H9 (cell line): ENCODE measurements at regions not wholly inside any gene's neighbourhood (a gene's known extent, or its start where the extent isn't known, plus 50 kb on each side); places are given as distances from the start of the nearest gene placed in this dataset.

Experiments
- DNase-seq: peaks from one replicate; pipeline ENCODE4 v3.0.0-alpha.2; 2017
- H2AFZ ChIP-seq: one replicate; pipeline ENCODE4 v1.6.1; 2013; ENCODE audit warnings: mild to moderate bottlenecking, low read length, control low read depth, moderate library complexity
- H2AK5ac ChIP-seq: 2 replicates; pipeline ENCODE4 v1.6.1; 2013; ENCODE audit warnings: low read length, control low read depth, mixed read lengths; ENCODE audit not compliant: insufficient read length
- H2BK120ac ChIP-seq: one replicate; pipeline ENCODE4 v1.6.1; 2013; ENCODE audit warnings: low read depth, mild to moderate bottlenecking, low read length, control low read depth, inconsistent platforms; ENCODE audit not compliant: poor library complexity, severe bottlenecking
- H2BK12ac ChIP-seq: 2 replicates; pipeline ENCODE4 v1.6.1; 2013; ENCODE audit warnings: low read length, control low read depth, mixed read lengths, low read depth; ENCODE audit not compliant: insufficient read length
- H2BK15ac ChIP-seq: 2 replicates; pipeline ENCODE4 v1.6.1; 2013; ENCODE audit warnings: low read depth, low read length, control low read depth
- H2BK20ac ChIP-seq: one replicate; pipeline ENCODE4 v1.6.1; 2013; ENCODE audit warnings: low read depth, mild to moderate bottlenecking, low read length, control low read depth, inconsistent platforms; ENCODE audit not compliant: poor library complexity, severe bottlenecking
- H2BK5ac ChIP-seq: 2 replicates; pipeline ENCODE4 v1.6.1; 2013; ENCODE audit warnings: low read length, control low read depth, mixed read lengths; ENCODE audit not compliant: insufficient read length
- H3K14ac ChIP-seq: 2 replicates; pipeline ENCODE4 v1.6.1; 2013; ENCODE audit warnings: low read length, control low read depth; ENCODE audit not compliant: insufficient read depth
- H3K18ac ChIP-seq: 2 replicates; pipeline ENCODE4 v1.6.1; 2013; ENCODE audit warnings: low read depth, mild to moderate bottlenecking, mixed read lengths, low read length, control low read depth; ENCODE audit not compliant: insufficient read length
- H3K23ac ChIP-seq: 2 replicates; pipeline ENCODE4 v1.6.1; 2013; ENCODE audit warnings: low read length, control low read depth, mixed read lengths, low read depth; ENCODE audit not compliant: insufficient read length
- H3K23me2 ChIP-seq: 2 replicates; pipeline ENCODE4 v1.6.1; 2013; ENCODE audit warnings: low read depth, mild to moderate bottlenecking, mixed read lengths, low read length, control low read depth; ENCODE audit not compliant: insufficient read length, poor library complexity, severe bottlenecking
- H3K27ac ChIP-seq: 2 replicates; pipeline ENCODE4 v1.5.1; 2013; ENCODE audit warnings: low read length, control low read depth, mixed read lengths, low read depth; ENCODE audit not compliant: insufficient read length
- H3K27me3 ChIP-seq: 2 replicates; pipeline ENCODE4 v1.6.1; 2013; ENCODE audit warnings: low read length, control low read depth, inconsistent platforms; ENCODE audit not compliant: insufficient read depth
- H3K4ac ChIP-seq: 2 replicates; pipeline ENCODE4 v1.6.1; 2013; ENCODE audit warnings: low read depth, mild to moderate bottlenecking, control low read depth, inconsistent platforms, low read length, moderate library complexity
- H3K4me1 ChIP-seq: 2 replicates; pipeline ENCODE4 v1.6.1; 2013; ENCODE audit warnings: low read length, control low read depth, inconsistent platforms; ENCODE audit not compliant: insufficient read depth
- H3K4me2 ChIP-seq: 2 replicates; pipeline ENCODE4 v1.6.1; 2013; ENCODE audit warnings: low read length, control low read depth, mixed read lengths; ENCODE audit not compliant: insufficient read length, insufficient read depth
- H3K56ac ChIP-seq: 2 replicates; pipeline ENCODE4 v1.6.1; 2013; ENCODE audit warnings: low read depth, mild to moderate bottlenecking, mixed read lengths, low read length, control low read depth; ENCODE audit not compliant: insufficient read length
- H3K79me1 ChIP-seq: 2 replicates; pipeline ENCODE4 v1.6.1; 2013; ENCODE audit warnings: low read depth, mild to moderate bottlenecking, moderate library complexity, low read length, control low read depth, inconsistent platforms; ENCODE audit not compliant: insufficient read depth, poor library complexity, severe bottlenecking
- H3K79me2 ChIP-seq: 2 replicates; pipeline ENCODE4 v1.6.1; 2013; ENCODE audit warnings: low read length, control low read depth, inconsistent platforms; ENCODE audit not compliant: insufficient read depth
- H3K9ac ChIP-seq: 2 replicates; pipeline ENCODE4 v1.6.1; 2013; ENCODE audit warnings: low read length, control low read depth, mixed read lengths; ENCODE audit not compliant: insufficient read length; ENCODE audit errors: extremely low read depth
- H3K9me3 ChIP-seq: one replicate; pipeline ENCODE4 v1.6.1; 2013; ENCODE audit warnings: low read depth, low read length, inconsistent platforms; ENCODE audit not compliant: control insufficient read depth
- H3T11ph ChIP-seq: one replicate; pipeline ENCODE4 v1.6.1; 2013; ENCODE audit warnings: mild to moderate bottlenecking, low read length, control low read depth, inconsistent platforms
- H4K20me1 ChIP-seq: one replicate; pipeline ENCODE4 v1.6.1; 2013; ENCODE audit not compliant: control insufficient read depth, insufficient read length, insufficient read depth
- H4K5ac ChIP-seq: 2 replicates; pipeline ENCODE4 v1.6.1; 2013; ENCODE audit warnings: low read depth, mild to moderate bottlenecking, mixed read lengths, low read length, control low read depth; ENCODE audit not compliant: insufficient read length
- H4K8ac ChIP-seq: replicated peaks from 2 replicates; pipeline ENCODE4 v1.6.1; 2013; ENCODE audit warnings: low read length, control low read depth, mixed read lengths, low read depth; ENCODE audit not compliant: insufficient read length
- H4K91ac ChIP-seq: 2 replicates; pipeline ENCODE4 v1.6.1; 2013; ENCODE audit warnings: low read depth, mild to moderate bottlenecking, moderate library complexity, mixed read lengths, low read length, control low read depth; ENCODE audit not compliant: insufficient read length
- H3K27ac Mint-ChIP-seq, 3 experiments: 2 replicates in 2 of 3; 3 replicates in 1 of 3; pipeline ENCODE4 v1.8.0; 2020 to 2021; ENCODE audit warnings: mixed read lengths in 3 of 3, mild to moderate bottlenecking in 1 of 3, moderate library complexity in 1 of 3
- H3K27me3 Mint-ChIP-seq: 2 replicates; pipeline ENCODE4 v1.8.0; 2021; ENCODE audit warnings: low read depth, mild to moderate bottlenecking, moderate library complexity, mixed read lengths
- H3K36me3 Mint-ChIP-seq, 3 experiments: 2 replicates in 2 of 3; 3 replicates in 1 of 3; pipeline ENCODE4 v1.8.0; 2020 to 2021; ENCODE audit warnings: low read depth in 3 of 3, mixed read lengths in 3 of 3; ENCODE audit not compliant: insufficient read depth in 1 of 3
- H3K4me1 Mint-ChIP-seq, 2 experiments: 2 replicates each; pipeline ENCODE4 v1.8.0; 2020; ENCODE audit warnings: mixed read lengths in 2 of 2
- H3K4me3 Mint-ChIP-seq, 2 experiments: 2 replicates in 1 of 2; 3 replicates in 1 of 2; pipeline ENCODE4 v1.8.0; 2020 to 2021; ENCODE audit warnings: mild to moderate bottlenecking in 2 of 2, mixed read lengths in 2 of 2, moderate library complexity in 1 of 2
- H3K9me3 Mint-ChIP-seq, 2 experiments: 2 replicates in 1 of 2; 3 replicates in 1 of 2; pipeline ENCODE4 v1.8.0; 2020; ENCODE audit warnings: mild to moderate bottlenecking in 2 of 2, mixed read lengths in 2 of 2, moderate library complexity in 1 of 2
- WGBS: extraction: QIAGEN DNeasy Blood & Tissue Kit; methylation state at CpG from one replicate; pipeline ENCODE4 v1.1.7; 2013; ENCODE audit warnings: missing lambda C conversion rate, low lambda C conversion rate, mixed read lengths; ENCODE audit not compliant: insufficient read length; ENCODE audit errors: extremely low coverage; 5-methylcytosine and 5-hydroxymethylcytosine counted together
- TF ChIP-seq, protein P1 (sequence below): fragments of 200-600 bp; sonication (generic); conservative IDR thresholded peaks from 3 replicates; pipeline ENCODE4 v1.8.0; 2021; ENCODE audit warnings: antibody characterized with exemption, mild to moderate bottlenecking

DNA sequence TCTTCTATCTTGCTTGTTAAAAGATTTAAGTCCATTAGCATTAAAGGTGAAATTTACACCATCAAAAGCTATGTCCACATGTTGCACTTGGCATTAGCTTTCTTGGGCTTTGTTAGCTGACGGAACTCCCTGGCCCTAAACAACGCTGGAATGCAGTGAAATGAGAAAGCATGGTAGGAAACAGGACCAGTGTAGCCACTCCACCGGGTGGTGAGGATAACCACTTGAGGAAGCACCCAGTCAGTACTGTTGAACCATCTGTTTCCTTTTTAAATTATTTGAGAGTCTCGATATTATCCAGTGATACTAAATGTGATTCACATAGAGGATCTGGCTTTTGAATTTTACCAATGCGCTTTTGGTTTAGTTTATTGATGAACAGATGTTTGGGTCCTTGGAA lies 374.9 kb upstream of the NOX3 start:
- H4K5ac ChIP-seq, result no peak overlapping the region
- no peak overlapping the region for H3K18ac ChIP-seq
- H3K9me3 Mint-ChIP-seq, result peaks cover 0 to 2% of the 10 kb centered on the region in 2 experiments; a peak in 2 of 5 replicates
- H3K27ac ChIP-seq, result no peak overlapping the region
- no peak overlapping the region for H2AK5ac ChIP-seq
- no peak overlapping the region for H3K14ac ChIP-seq
- no peaks in the 10 kb centered on the region for H3K27me3 ChIP-seq
- no peak overlapping the region for H3K4me2 ChIP-seq
- H2BK12ac ChIP-seq, result no peak overlapping the region
- no peak overlapping the region for H3K23ac ChIP-seq
- no peak overlapping the region for H2BK5ac ChIP-seq
- TF ChIP-seq, protein P1, sequence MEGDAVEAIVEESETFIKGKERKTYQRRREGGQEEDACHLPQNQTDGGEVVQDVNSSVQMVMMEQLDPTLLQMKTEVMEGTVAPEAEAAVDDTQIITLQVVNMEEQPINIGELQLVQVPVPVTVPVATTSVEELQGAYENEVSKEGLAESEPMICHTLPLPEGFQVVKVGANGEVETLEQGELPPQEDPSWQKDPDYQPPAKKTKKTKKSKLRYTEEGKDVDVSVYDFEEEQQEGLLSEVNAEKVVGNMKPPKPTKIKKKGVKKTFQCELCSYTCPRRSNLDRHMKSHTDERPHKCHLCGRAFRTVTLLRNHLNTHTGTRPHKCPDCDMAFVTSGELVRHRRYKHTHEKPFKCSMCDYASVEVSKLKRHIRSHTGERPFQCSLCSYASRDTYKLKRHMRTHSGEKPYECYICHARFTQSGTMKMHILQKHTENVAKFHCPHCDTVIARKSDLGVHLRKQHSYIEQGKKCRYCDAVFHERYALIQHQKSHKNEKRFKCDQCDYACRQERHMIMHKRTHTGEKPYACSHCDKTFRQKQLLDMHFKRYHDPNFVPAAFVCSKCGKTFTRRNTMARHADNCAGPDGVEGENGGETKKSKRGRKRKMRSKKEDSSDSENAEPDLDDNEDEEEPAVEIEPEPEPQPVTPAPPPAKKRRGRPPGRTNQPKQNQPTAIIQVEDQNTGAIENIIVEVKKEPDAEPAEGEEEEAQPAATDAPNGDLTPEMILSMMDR, result no peak
- no peak overlapping the region for H2BK15ac ChIP-seq
- no peak overlapping the region for H2AFZ ChIP-seq
- H4K8ac ChIP-seq, result no peak overlapping the region
- H3K9me3 ChIP-seq, result no peaks in the 10 kb centered on the region
- no peaks in the 10 kb centered on the region for H3K36me3 Mint-ChIP-seq
- H3K27ac Mint-ChIP-seq, result no peak overlapping the region; a peak in 1 of 7 replicates
- DNase-seq, result no peak
- WGBS, result no CpG with 5 or more reads among the region's 5 CpGs
- H2BK20ac ChIP-seq, result no peak overlapping the region
- no peak overlapping the region for H3K4ac ChIP-seq
- no peaks in the 10 kb centered on the region for H3K23me2 ChIP-seq
- H3K56ac ChIP-seq, result no peak overlapping the region
- no peak overlapping the region for H3K9ac ChIP-seq
- H4K91ac ChIP-seq, result no peak overlapping the region
- H3K79me1 ChIP-seq, result no peaks in the 10 kb centered on the region
- no peaks in the 10 kb centered on the region for H3K4me1 Mint-ChIP-seq
- H3K27me3 Mint-ChIP-seq, result no peaks in the 10 kb centered on the region
- H4K20me1 ChIP-seq, result no peaks in the 10 kb centered on the region
- H3T11ph ChIP-seq, result no peak overlapping the region
- H2BK120ac ChIP-seq, result no peak overlapping the region
- no peak overlapping the region for H3K4me3 Mint-ChIP-seq
- H3K4me1 ChIP-seq, result no peaks in the 10 kb centered on the region
- no peaks in the 10 kb centered on the region for H3K79me2 ChIP-seq
